ENCODE measurements at regions not wholly inside any gene's neighbourhood (a gene's known extent, or its start where the extent isn't known, plus 50 kb on each side); places are given as distances from the start of the nearest gene placed in this dataset.

DNA sequence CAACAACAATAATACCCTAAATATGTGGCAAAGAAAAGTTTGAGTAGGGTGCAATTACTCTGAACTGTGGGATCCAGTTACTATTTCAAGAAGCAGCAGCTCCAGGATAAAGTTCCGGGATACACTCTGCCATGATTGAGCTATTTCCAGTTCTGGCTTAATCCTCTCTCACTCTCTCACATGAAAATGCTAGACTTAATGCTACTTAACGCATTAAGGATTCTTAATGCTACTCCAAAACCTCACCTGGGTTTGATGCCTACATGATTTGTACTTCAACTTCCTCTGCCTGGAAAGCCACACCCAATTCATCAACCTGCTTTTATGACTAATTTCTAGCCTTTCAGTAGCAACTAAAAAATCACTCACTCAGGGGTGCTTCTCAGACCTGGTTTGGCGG, 151.1 kb upstream of the HNMT start:
- Mint-ChIP-seq H3K4me3 (ENCODE audit: unreplicated experiment) (no peak overlapping the region), H3K9me3 (ENCODE audit: unreplicated experiment) (no peaks in the 10 kb centered on the region), H3K27ac (ENCODE audit: unreplicated experiment) (no peak overlapping the region), H3K36me3 (ENCODE audit: low read depth, unreplicated experiment) (no peaks in the 10 kb centered on the region), H3K27me3 (ENCODE audit: low read depth, unreplicated experiment) (no peaks in the 10 kb centered on the region), H3K4me1 (ENCODE audit: low read depth, unreplicated experiment) (no peaks in the 10 kb centered on the region)
- Histone ChIP-seq H3K4me3 (ENCODE audit: insufficient read depth, low read depth, low read length) (no peak overlapping the region), H3K9me3 (ENCODE audit: insufficient read depth, low read depth, low read length) (no peaks in the 10 kb centered on the region), H3K4me2 (ENCODE audit: low read length) (no peak overlapping the region), H3K27me3 (ENCODE audit: insufficient read depth, low read length) (no peaks in the 10 kb centered on the region), H3K9ac (ENCODE audit: low read length) (no peak overlapping the region), H3K79me2 (ENCODE audit: insufficient read depth, low read length) (no peaks in the 10 kb centered on the region), H3K4me1 (ENCODE audit: insufficient read depth, low read length) (no peaks in the 10 kb centered on the region), H4K20me1 (ENCODE audit: insufficient read depth, low read length) (no peaks in the 10 kb centered on the region), H3K36me3 (ENCODE audit: insufficient read depth, low read length) (no peaks in the 10 kb centered on the region), H2AFZ (ENCODE audit: low read depth, low read length) (no peak overlapping the region), H3K27ac (ENCODE audit: low read depth, low read length) (no peak overlapping the region)
- FAIRE-seq = no peak
- TF ChIP-seq, protein P1, sequence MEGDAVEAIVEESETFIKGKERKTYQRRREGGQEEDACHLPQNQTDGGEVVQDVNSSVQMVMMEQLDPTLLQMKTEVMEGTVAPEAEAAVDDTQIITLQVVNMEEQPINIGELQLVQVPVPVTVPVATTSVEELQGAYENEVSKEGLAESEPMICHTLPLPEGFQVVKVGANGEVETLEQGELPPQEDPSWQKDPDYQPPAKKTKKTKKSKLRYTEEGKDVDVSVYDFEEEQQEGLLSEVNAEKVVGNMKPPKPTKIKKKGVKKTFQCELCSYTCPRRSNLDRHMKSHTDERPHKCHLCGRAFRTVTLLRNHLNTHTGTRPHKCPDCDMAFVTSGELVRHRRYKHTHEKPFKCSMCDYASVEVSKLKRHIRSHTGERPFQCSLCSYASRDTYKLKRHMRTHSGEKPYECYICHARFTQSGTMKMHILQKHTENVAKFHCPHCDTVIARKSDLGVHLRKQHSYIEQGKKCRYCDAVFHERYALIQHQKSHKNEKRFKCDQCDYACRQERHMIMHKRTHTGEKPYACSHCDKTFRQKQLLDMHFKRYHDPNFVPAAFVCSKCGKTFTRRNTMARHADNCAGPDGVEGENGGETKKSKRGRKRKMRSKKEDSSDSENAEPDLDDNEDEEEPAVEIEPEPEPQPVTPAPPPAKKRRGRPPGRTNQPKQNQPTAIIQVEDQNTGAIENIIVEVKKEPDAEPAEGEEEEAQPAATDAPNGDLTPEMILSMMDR (IDR thresholded peaks at IDR 0.05; ENCODE audit: insufficient read depth, low read depth, low read length) = no peak
- TF ChIP-seq EZH2 (IDR thresholded peaks at IDR 0.05; ENCODE audit: insufficient read depth, low read length) = no peak
- no peak for DNase-seq (ENCODE audit: low read depth)

DNA sequence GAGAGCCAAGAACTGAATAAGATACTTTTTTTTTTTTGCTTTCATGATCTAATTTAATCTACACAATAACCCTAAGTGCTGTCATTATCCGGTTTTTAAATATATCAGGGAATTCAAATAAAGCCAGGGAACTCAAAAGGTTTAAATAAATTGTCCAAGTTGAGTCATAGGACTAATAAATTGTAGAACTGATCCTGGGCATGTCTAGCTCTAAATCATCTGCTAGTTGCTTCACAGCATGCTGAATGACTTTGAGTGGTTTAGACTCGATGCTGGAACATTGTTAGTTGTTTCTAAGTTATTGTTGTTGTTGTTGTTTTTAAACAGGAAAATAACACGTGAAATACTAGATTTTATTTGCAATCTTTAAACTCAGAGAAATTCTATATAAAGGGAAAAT, 147.2 kb upstream of the HNMT start:
- DNase-seq (ENCODE audit: low read depth) = no peak
- peaks cover 3% of the 10 kb centered on the region for H3K9me3 Mint-ChIP-seq (ENCODE audit: unreplicated experiment)
- no peak for TF ChIP-seq EZH2 (IDR thresholded peaks at IDR 0.05; ENCODE audit: insufficient read depth, low read length)
- TF ChIP-seq, protein P1 (IDR thresholded peaks at IDR 0.05; ENCODE audit: insufficient read depth, low read depth, low read length) = no peak
- no peak overlapping the region for H3K4me3 Mint-ChIP-seq (ENCODE audit: unreplicated experiment)
- no peaks in the 10 kb centered on the region for H3K4me1 Mint-ChIP-seq (ENCODE audit: low read depth, unreplicated experiment)
- Histone ChIP-seq H3K4me1 (ENCODE audit: insufficient read depth, low read length) (no peaks in the 10 kb centered on the region), H3K9ac (ENCODE audit: low read length) (no peak overlapping the region), H3K4me2 (ENCODE audit: low read length) (no peak overlapping the region), H3K27me3 (ENCODE audit: insufficient read depth, low read length) (no peaks in the 10 kb centered on the region), H3K36me3 (ENCODE audit: insufficient read depth, low read length) (no peaks in the 10 kb centered on the region), H4K20me1 (ENCODE audit: insufficient read depth, low read length) (no peaks in the 10 kb centered on the region), H3K79me2 (ENCODE audit: insufficient read depth, low read length) (no peaks in the 10 kb centered on the region), H3K27ac (ENCODE audit: low read depth, low read length) (no peak overlapping the region), H3K9me3 (ENCODE audit: insufficient read depth, low read depth, low read length) (no peaks in the 10 kb centered on the region), H3K4me3 (ENCODE audit: insufficient read depth, low read depth, low read length) (no peak overlapping the region), H2AFZ (ENCODE audit: low read depth, low read length) (no peak overlapping the region)
- no peak overlapping the region for H3K27ac Mint-ChIP-seq (ENCODE audit: unreplicated experiment)
- H3K27me3 Mint-ChIP-seq (ENCODE audit: low read depth, unreplicated experiment) = no peaks in the 10 kb centered on the region
- no peaks in the 10 kb centered on the region for H3K36me3 Mint-ChIP-seq (ENCODE audit: low read depth, unreplicated experiment)
- no peak for FAIRE-seq

DNA sequence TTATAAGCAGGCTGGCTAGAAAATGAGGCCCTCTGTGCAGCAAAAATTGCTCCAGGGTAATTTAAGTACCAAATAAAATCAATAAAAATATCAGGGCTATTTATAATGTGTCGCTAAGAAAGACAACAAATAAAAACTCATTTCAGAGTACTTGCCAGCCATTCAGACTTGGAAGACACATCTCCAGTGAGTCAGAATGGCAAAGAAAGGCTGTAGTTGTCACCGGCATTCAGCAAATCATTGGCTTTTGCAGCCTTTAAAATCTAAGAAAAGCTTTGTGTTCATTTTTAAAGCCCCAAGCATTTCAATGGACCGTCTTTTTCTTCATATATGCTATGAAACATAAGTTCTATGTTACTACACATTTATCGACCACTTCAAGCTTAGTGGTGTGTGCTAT, 141.1 kb upstream of the HNMT start:
- peaks cover 5% of the 10 kb centered on the region for H3K9me3 Mint-ChIP-seq (ENCODE audit: unreplicated experiment)

More for the DNA sequence above, 141.1 kb upstream of the HNMT start:
- no peak for FAIRE-seq
- H3K9me3 ChIP-seq (ENCODE audit: insufficient read depth, low read depth, low read length) = no peaks in the 10 kb centered on the region
- no peaks in the 10 kb centered on the region for H4K20me1 ChIP-seq (ENCODE audit: insufficient read depth, low read length)
- H3K79me2 ChIP-seq (ENCODE audit: insufficient read depth, low read length) = no peaks in the 10 kb centered on the region
- Mint-ChIP-seq H3K4me1 (ENCODE audit: low read depth, unreplicated experiment) (no peaks in the 10 kb centered on the region), H3K27me3 (ENCODE audit: low read depth, unreplicated experiment) (no peaks in the 10 kb centered on the region), H3K27ac (ENCODE audit: unreplicated experiment) (no peak overlapping the region), H3K36me3 (ENCODE audit: low read depth, unreplicated experiment) (no peaks in the 10 kb centered on the region), H3K4me3 (ENCODE audit: unreplicated experiment) (no peak overlapping the region)
- H3K4me1 ChIP-seq (ENCODE audit: insufficient read depth, low read length) = no peaks in the 10 kb centered on the region
- H2AFZ ChIP-seq (ENCODE audit: low read depth, low read length) = no peak overlapping the region
- no peak overlapping the region for H3K4me3 ChIP-seq (ENCODE audit: insufficient read depth, low read depth, low read length)
- H3K27me3 ChIP-seq (ENCODE audit: insufficient read depth, low read length) = no peaks in the 10 kb centered on the region
- H3K36me3 ChIP-seq (ENCODE audit: insufficient read depth, low read length) = no peaks in the 10 kb centered on the region
- no peak for TF ChIP-seq EZH2 (IDR thresholded peaks at IDR 0.05; ENCODE audit: insufficient read depth, low read length)
- TF ChIP-seq, protein P1 (IDR thresholded peaks at IDR 0.05; ENCODE audit: insufficient read depth, low read depth, low read length) = no peak
- no peak overlapping the region for H3K9ac ChIP-seq (ENCODE audit: low read length)
- no peak overlapping the region for H3K4me2 ChIP-seq (ENCODE audit: low read length)
- H3K27ac ChIP-seq (ENCODE audit: low read depth, low read length) = no peak overlapping the region
- DNase-seq (ENCODE audit: low read depth) = no peak
